ENCODE measurements at regions not wholly inside any gene's neighbourhood (a gene's known extent, or its start where the extent isn't known, plus 50 kb on each side); places are given as distances from the start of the nearest gene placed in this dataset.

DNA sequence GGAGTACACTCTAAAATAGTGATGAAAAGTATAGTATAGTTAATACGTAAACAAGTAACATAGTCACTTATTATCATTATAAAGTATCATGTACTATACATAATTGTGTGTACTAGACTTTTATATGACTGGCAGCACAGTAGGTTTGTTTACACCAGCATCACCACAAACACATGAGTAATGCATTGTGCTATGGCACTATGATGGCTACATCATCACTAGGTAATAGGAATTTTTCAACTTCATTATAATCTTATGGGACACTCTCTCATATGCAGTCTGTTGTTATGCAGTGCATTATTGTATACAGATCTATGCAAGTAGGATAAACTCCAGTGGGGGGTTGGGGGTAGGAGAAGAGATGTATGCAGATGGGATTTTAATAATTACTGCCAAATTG is 52.7 kb upstream of the ELL2 start:
- Histone ChIP-seq H2AFZ (ENCODE audit: low read length) (no peak overlapping the region), H3K36me3 (ENCODE audit: control insufficient read depth in 2 of 4, insufficient read depth in 4 of 4, low read length in 3 of 4) (no peaks in the 10 kb centered on the region), H3K9me3 (ENCODE audit: insufficient read depth in 2 of 2, low read depth in 1 of 2, low read length in 1 of 2) (no peaks in the 10 kb centered on the region), H3K27ac (ENCODE audit: low read depth, low read length) (no peak overlapping the region), H4K8ac (ENCODE audit: extremely low read depth, insufficient read depth, low read length) (no peak overlapping the region), H2BK5ac (ENCODE audit: low read depth, low read length) (no peak overlapping the region), H4K20me1 (replicated peaks in 1 of 2; ENCODE audit: control insufficient read depth in 1 of 2, insufficient read depth in 2 of 2, low read length in 2 of 2) (no peaks in the 10 kb centered on the region), H4K5ac (ENCODE audit: insufficient read length, low read depth, low read length) (no peak overlapping the region), H3K27me3 (replicated peaks in 1 of 4; ENCODE audit: control insufficient read depth in 3 of 4, extremely low read depth in 1 of 4, insufficient read depth in 3 of 4, low read length in 3 of 4) (no peaks in the 10 kb centered on the region), H3K79me1 (ENCODE audit: low read depth, low read length) (no peaks in the 10 kb centered on the region), H2BK120ac (replicated peaks; ENCODE audit: low read depth, low read length) (no peak overlapping the region), H3K14ac (ENCODE audit: insufficient read length) (no peak overlapping the region), H2AK5ac (ENCODE audit: low read depth, low read length) (no peak overlapping the region), H3K79me2 (ENCODE audit: control insufficient read depth in 1 of 2, insufficient read depth in 2 of 2, low read length in 2 of 2) (no peaks in the 10 kb centered on the region), H3K4ac (replicated peaks; ENCODE audit: insufficient read length, low read depth, low read length) (no peak overlapping the region), H3K18ac (ENCODE audit: extremely low read depth, low read length) (no peak overlapping the region), H3K23ac (ENCODE audit: insufficient read length) (no peak overlapping the region), H3K4me3 (ENCODE audit: extremely low read depth in 1 of 4, insufficient read depth in 2 of 4, low read depth in 3 of 4, low read length in 4 of 4) (no peak overlapping the region), H3K56ac (replicated peaks; ENCODE audit: insufficient read length, low read depth, low read length) (no peak overlapping the region), H3K4me2 (ENCODE audit: insufficient read depth in 1 of 2, low read depth in 2 of 2, low read length in 2 of 2) (no peak overlapping the region), H3K4me1 (replicated peaks in 1 of 4; ENCODE audit: control insufficient read depth in 3 of 4, insufficient read depth in 4 of 4, low read length in 3 of 4) (no peaks in the 10 kb centered on the region), H2BK20ac (ENCODE audit: low read length) (no peak overlapping the region), H2BK15ac (ENCODE audit: low read length) (no peak overlapping the region), H3K23me2 (ENCODE audit: low read depth, low read length) (no peaks in the 10 kb centered on the region), H4K91ac (replicated peaks; ENCODE audit: insufficient read length, low read length) (no peak overlapping the region), H3K9ac (replicated peaks in 1 of 4; ENCODE audit: extremely low read depth in 1 of 4, low read depth in 3 of 4, low read length in 3 of 4) (no peak overlapping the region), H2BK12ac (ENCODE audit: low read depth, low read length) (no peak overlapping the region)
- WGBS, 2 experiments (ENCODE audit: extremely low coverage in 1 of 2, insufficient coverage in 1 of 2, insufficient read length in 1 of 2, insufficient replicate concordance in 2 of 2, low coverage in 1 of 2, low lambda C conversion rate in 2 of 2, missing lambda C conversion rate in 1 of 2) = 83% methylated on average over 1 of the region's 1 CpG; no CpG with 5 or more reads in 1 of the 2 experiments
- CTCF ChIA-PET (ENCODE audit: partially characterized antibody) = interaction anchor here (0.8 kb wide), 1 partner anchor 12 kb away, joined by 3 read pairs; no protein-coding TSS in a partner anchor
- TF ChIP-seq EGR1 (IDR thresholded peaks at IDR 0.05; ENCODE audit: borderline replicate concordance, low read depth, low read length) = no peak
- no peak for TF ChIP-seq SP4 (IDR thresholded peaks at IDR 0.05; ENCODE audit: low read length)
- no peak for TF ChIP-seq NRF1 (IDR thresholded peaks at IDR 0.05; ENCODE audit: low read depth, low read length)
- TF ChIP-seq POLR2AphosphoS5 (IDR thresholded peaks at IDR 0.05; ENCODE audit: low read depth, low read length) = no peak
- no peak for TF ChIP-seq TEAD4 (IDR thresholded peaks at IDR 0.05; ENCODE audit: low read depth, low read length)
- TF ChIP-seq KDM1A (IDR thresholded peaks at IDR 0.05; ENCODE audit: borderline replicate concordance, low read length) = no peak
- TF ChIP-seq, protein P1, sequence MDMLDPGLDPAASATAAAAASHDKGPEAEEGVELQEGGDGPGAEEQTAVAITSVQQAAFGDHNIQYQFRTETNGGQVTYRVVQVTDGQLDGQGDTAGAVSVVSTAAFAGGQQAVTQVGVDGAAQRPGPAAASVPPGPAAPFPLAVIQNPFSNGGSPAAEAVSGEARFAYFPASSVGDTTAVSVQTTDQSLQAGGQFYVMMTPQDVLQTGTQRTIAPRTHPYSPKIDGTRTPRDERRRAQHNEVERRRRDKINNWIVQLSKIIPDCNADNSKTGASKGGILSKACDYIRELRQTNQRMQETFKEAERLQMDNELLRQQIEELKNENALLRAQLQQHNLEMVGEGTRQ (IDR thresholded peaks at IDR 0.05; ENCODE audit: low read length) = no peak
- TF ChIP-seq RBBP5 (IDR thresholded peaks at IDR 0.05; ENCODE audit: borderline replicate concordance, low read depth, low read length) = no peak
- DNase-seq (ENCODE audit: low read depth in 1 of 2, low spot score in 2 of 2) = no peak
- FAIRE-seq = no peak
- POLR2A ChIA-PET (ENCODE audit: partially characterized antibody) = no interaction called here

Measured in H1 (cell line).